ENCODE measurements at regions not wholly inside any gene's neighbourhood (a gene's known extent, or its start where the extent isn't known, plus 50 kb on each side); places are given as distances from the start of the nearest gene placed in this dataset.
"Not testable (repeated sequence)": the region's sequence is repeated elsewhere in the genome, so short reads cannot be mapped to it uniquely, and the experiment has no call there.

GRCh38 chr3:193149998-193150397 is 91.0 kb upstream of the PLAAT1 start:
- ChIA-PET POLR2A (no interaction called here), CTCF (no interaction called here)
- TF ChIP-seq SUZ12 (IDR thresholded peaks at IDR 0.05) = no peak
- no peak for TF ChIP-seq FOXA1 (IDR thresholded peaks at IDR 0.05)
- TF ChIP-seq NFRKB (IDR thresholded peaks at IDR 0.05) = no peak
- TF ChIP-seq FOXM1 (IDR thresholded peaks at IDR 0.05; ENCODE audit: borderline replicate concordance) = no peak
- no peak for DNase-seq (ENCODE audit: extremely low spot score)

GRCh38 chr3:193155044-193155781 is 85.8 kb upstream of the PLAAT1 start:
- POLR2A ChIA-PET; CTCF ChIA-PET; DNase-seq (ENCODE audit: extremely low spot score): not testable (repeated sequence)

GRCh38 chr3:193157051-193157450 is 84.0 kb upstream of the PLAAT1 start:
- no peak for DNase-seq (ENCODE audit: extremely low spot score)
- TF ChIP-seq BHLHE40 (IDR thresholded peaks at IDR 0.05; ENCODE audit: borderline replicate concordance) (no peak), SP1 (IDR thresholded peaks at IDR 0.05) (no peak), SUZ12 (IDR thresholded peaks at IDR 0.05) (no peak), ZNF384 (IDR thresholded peaks at IDR 0.05) (no peak), PKNOX1 (IDR thresholded peaks at IDR 0.05) (no peak), L3MBTL2 (conservative IDR thresholded peaks at IDR 0.05) (no peak), TARDBP (IDR thresholded peaks at IDR 0.05) (no peak), ARNT (IDR thresholded peaks at IDR 0.05) (no peak), HDGF (IDR thresholded peaks at IDR 0.05; ENCODE audit: borderline replicate concordance) (no peak), ELF4 (IDR thresholded peaks at IDR 0.05) (no peak), FOXK2 (IDR thresholded peaks at IDR 0.05) (no peak)
- ChIA-PET POLR2A (no interaction called here), CTCF (no interaction called here)

GRCh38 chr3:193165431-193166120 is 75.4 kb upstream of the PLAAT1 start:
- TF ChIP-seq HDGF (IDR thresholded peaks at IDR 0.05; ENCODE audit: borderline replicate concordance) = no peak
- no peak for TF ChIP-seq SP1 (IDR thresholded peaks at IDR 0.05)
- TF ChIP-seq BHLHE40 (IDR thresholded peaks at IDR 0.05; ENCODE audit: borderline replicate concordance) = no peak
- TF ChIP-seq ZNF384 (IDR thresholded peaks at IDR 0.05) = no peak
- TF ChIP-seq NFRKB (IDR thresholded peaks at IDR 0.05) = no peak
- no peak for TF ChIP-seq ELF4 (IDR thresholded peaks at IDR 0.05)
- TF ChIP-seq ARNT (IDR thresholded peaks at IDR 0.05) = no peak
- TF ChIP-seq TARDBP (IDR thresholded peaks at IDR 0.05) = no peak
- no peak for TF ChIP-seq LEF1 (IDR thresholded peaks at IDR 0.05; ENCODE audit: borderline replicate concordance)
- TF ChIP-seq FOXM1 (IDR thresholded peaks at IDR 0.05; ENCODE audit: borderline replicate concordance) = no peak
- no peak for DNase-seq (ENCODE audit: extremely low spot score)
- CTCF ChIA-PET = no interaction called here
- POLR2A ChIA-PET = no interaction called here

GRCh38 chr3:193168931-193169330 is 72.1 kb upstream of the PLAAT1 start:
- no peak for DNase-seq (ENCODE audit: extremely low spot score)
- CTCF ChIA-PET = no interaction called here
- TF ChIP-seq FOXM1 (IDR thresholded peaks at IDR 0.05; ENCODE audit: borderline replicate concordance) = no peak
- TF ChIP-seq FOXA1 (IDR thresholded peaks at IDR 0.05) = no peak
- TF ChIP-seq FOXK2 (IDR thresholded peaks at IDR 0.05) = no peak
- TF ChIP-seq LEF1 (IDR thresholded peaks at IDR 0.05; ENCODE audit: borderline replicate concordance) = no peak
- no peak for TF ChIP-seq SUZ12 (IDR thresholded peaks at IDR 0.05)
- TF ChIP-seq BHLHE40 (IDR thresholded peaks at IDR 0.05; ENCODE audit: borderline replicate concordance) = no peak
- no peak for TF ChIP-seq L3MBTL2 (conservative IDR thresholded peaks at IDR 0.05)
- POLR2A ChIA-PET = no interaction called here

GRCh38 chr3:193174140-193174539 is 66.9 kb upstream of the PLAAT1 start:
- TF ChIP-seq FOXA1 (IDR thresholded peaks at IDR 0.05) (no peak), ARNT (IDR thresholded peaks at IDR 0.05) (no peak), BHLHE40 (IDR thresholded peaks at IDR 0.05; ENCODE audit: borderline replicate concordance) (no peak), LEF1 (IDR thresholded peaks at IDR 0.05; ENCODE audit: borderline replicate concordance) (no peak), SUZ12 (IDR thresholded peaks at IDR 0.05) (no peak), L3MBTL2 (conservative IDR thresholded peaks at IDR 0.05) (no peak), ELF4 (IDR thresholded peaks at IDR 0.05) (no peak)
- POLR2A ChIA-PET = no interaction called here
- CTCF ChIA-PET = no interaction called here
- DNase-seq (ENCODE audit: extremely low spot score) = no peak

GRCh38 chr3:193179332-193180012 is 61.5 kb upstream of the PLAAT1 start:
- POLR2A ChIA-PET; DNase-seq (ENCODE audit: extremely low spot score); CTCF ChIA-PET: not testable (repeated sequence)

GRCh38 chr3:193187070-193187722 is 53.8 kb upstream of the PLAAT1 start:
- POLR2A ChIA-PET = no interaction called here
- CTCF ChIA-PET = interaction anchor here (0.7 kb wide), 1 partner anchor 53 kb away, joined by 3 read pairs; no protein-coding TSS in a partner anchor
- no peak for DNase-seq (ENCODE audit: extremely low spot score)
- TF ChIP-seq FOXA1 (IDR thresholded peaks at IDR 0.05) (no peak), LEF1 (IDR thresholded peaks at IDR 0.05; ENCODE audit: borderline replicate concordance) (no peak), NFRKB (IDR thresholded peaks at IDR 0.05) (no peak), ARNT (IDR thresholded peaks at IDR 0.05) (no peak), BHLHE40 (IDR thresholded peaks at IDR 0.05; ENCODE audit: borderline replicate concordance) (no peak), SUZ12 (IDR thresholded peaks at IDR 0.05) (no peak), FOXK2 (IDR thresholded peaks at IDR 0.05) (no peak), TARDBP (IDR thresholded peaks at IDR 0.05) (no peak), HDGF (IDR thresholded peaks at IDR 0.05; ENCODE audit: borderline replicate concordance) (no peak), L3MBTL2 (conservative IDR thresholded peaks at IDR 0.05) (no peak), CTBP1 (IDR thresholded peaks at IDR 0.05; ENCODE audit: borderline replicate concordance) (no peak), PKNOX1 (IDR thresholded peaks at IDR 0.05) (no peak), SP1 (IDR thresholded peaks at IDR 0.05) (no peak), FOXM1 (IDR thresholded peaks at IDR 0.05; ENCODE audit: borderline replicate concordance) (no peak), ZNF384 (IDR thresholded peaks at IDR 0.05) (no peak), ELF4 (IDR thresholded peaks at IDR 0.05) (no peak)

Data from HEK293T (cell line).